ENCODE measurements at regions not wholly inside any gene's neighbourhood (a gene's known extent, or its start where the extent isn't known, plus 50 kb on each side); places are given as distances from the start of the nearest gene placed in this dataset.

- in situ Hi-C loops (cut with MboI; ENCODE audit: low sequenced_read_pairs, unreplicated experiment) = loop anchor here (25.0 kb wide), 1 partner anchor 171 kb away; the partner anchor contains the start of gene PARM1
- TF ChIP-seq CTCF (IDR thresholded peaks at IDR 0.05; ENCODE audit: borderline replicate concordance, control extremely low read depth, extremely low read depth, insufficient read depth, missing control alignments) = no peak
- no peak for DNase-seq (ENCODE audit: low spot score)
Measured at GRCh38 chr4:75107755-75108612, 175.1 kb downstream of the PARM1 start.

GRCh38 chr4:75102787-75103085 lies 169.8 kb downstream of the PARM1 start:
- no peak for DNase-seq (ENCODE audit: low spot score)
- TF ChIP-seq CTCF (IDR thresholded peaks at IDR 0.05; ENCODE audit: borderline replicate concordance, control extremely low read depth, extremely low read depth, insufficient read depth, missing control alignments) = no peak
- in situ Hi-C loops (cut with MboI; ENCODE audit: low sequenced_read_pairs, unreplicated experiment) = loop anchor here (25.0 kb wide), 1 partner anchor 165 kb away; the partner anchor contains the start of gene PARM1

GRCh38 chr4:75101906-75102786 lies 169.2 kb downstream of the PARM1 start:
- no peak for DNase-seq (ENCODE audit: low spot score)
- in situ Hi-C loops (cut with MboI; ENCODE audit: low sequenced_read_pairs, unreplicated experiment) = loop anchor here (25.0 kb wide), 1 partner anchor 165 kb away; the partner anchor contains the start of gene PARM1
- no peak for TF ChIP-seq CTCF (IDR thresholded peaks at IDR 0.05; ENCODE audit: borderline replicate concordance, control extremely low read depth, extremely low read depth, insufficient read depth, missing control alignments)
